Non-pigmented ciliary epithelial cell (primary cell): ENCODE measurements at regions not wholly inside any gene's neighbourhood (a gene's known extent, or its start where the extent isn't known, plus 50 kb on each side); places are given as distances from the start of the nearest gene placed in this dataset.
"Not testable (repeated sequence)": the region's sequence is repeated elsewhere in the genome, so short reads cannot be mapped to it uniquely, and the experiment has no call there.

Experiments
- DNase-seq: peaks from one replicate; pipeline ENCODE4 v3.0.0-alpha.2; 2010; ENCODE audit warnings: low read depth

DNA sequence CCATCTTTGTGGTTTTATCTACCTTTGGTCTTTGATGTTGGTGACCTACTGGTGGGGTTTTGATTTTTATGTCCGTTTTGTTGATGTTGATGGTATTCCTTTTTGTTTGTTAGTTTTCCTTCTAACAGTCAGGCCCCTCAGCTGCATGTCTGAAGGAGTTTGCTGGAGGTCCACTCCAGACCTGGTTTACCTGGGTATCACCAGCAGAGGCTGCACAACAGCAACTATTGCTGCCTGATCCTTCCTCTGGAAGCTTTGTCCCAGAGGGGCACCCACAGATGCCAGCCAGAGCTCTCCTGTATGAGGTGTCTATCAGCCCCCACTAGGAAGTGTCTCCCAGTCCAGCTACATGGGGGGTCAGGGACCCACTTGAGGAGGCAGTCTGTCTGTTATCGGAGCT, 199.3 kb upstream of the WDFY3 start:
- DNase-seq = no peak

GRCh38 chr4:85166318-85166717, 199.8 kb upstream of the WDFY3 start:
- DNase-seq = no peak

DNA sequence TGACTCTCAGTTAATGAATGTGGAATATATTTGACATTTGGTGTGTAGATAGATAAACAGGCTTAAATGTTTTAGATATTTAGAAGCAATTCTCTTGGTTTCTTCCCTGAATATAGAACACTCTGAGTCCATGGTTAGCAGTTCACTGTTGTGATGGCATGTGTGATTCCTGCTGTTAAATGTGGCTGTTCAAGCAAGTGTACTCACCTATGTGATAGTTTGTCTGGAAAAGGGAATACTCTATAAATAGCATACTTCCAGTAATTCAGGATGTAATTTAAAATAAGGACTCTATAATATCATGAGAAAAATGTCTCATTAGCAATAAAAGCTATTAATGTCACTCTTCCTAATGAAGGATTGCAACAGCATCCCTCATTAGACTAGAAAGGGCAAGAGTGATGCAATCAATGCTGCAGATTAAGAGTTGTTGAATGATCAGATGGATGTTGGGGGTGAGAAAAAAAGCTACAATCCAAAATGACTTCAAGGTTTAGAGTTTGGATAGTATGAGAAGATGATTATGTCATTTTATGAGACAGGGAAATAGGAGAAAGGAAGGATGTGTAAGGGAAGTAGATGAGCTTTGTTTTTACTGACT, 201.8 kb upstream of the WDFY3 start:
- DNase-seq = no peak

DNA sequence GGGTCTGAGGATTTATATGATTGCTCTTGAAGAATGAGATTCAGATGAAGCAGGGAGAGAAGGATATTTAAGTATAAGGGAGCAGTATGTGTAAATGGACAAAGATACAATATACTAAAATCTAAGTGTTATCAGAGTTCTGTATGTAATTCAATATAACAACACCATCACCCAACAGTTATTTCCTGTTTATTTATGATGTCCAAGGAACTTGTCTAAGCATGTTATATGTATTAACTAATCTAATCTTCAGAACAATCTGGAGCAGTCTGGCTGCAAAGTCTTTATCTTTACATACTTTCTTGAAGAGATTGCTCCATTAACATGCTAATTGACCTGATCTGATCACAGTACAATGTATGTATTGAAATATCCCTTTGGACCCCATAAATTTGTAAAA, 203.8 kb upstream of the WDFY3 start:
- no peak for DNase-seq

DNA sequence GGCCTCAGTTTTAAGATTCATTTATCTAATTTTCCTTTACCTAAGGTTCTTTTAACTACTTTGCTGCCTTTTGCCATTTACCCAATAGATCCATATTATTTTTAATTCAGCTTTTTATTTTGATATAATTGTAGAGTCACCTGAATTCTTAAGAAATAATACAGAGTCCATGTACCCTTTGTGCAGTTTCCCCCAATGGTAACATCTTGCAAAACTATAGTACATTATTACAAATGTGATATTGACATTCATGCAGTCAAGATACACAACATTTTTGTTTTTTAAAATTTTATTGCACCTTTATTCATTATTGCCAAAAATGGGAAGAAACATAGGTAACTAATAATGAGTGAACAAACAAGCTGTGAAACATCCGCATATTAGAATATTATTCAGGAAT, 208.7 kb upstream of the WDFY3 start:
- DNase-seq = no peak

GRCh38 chr4:85177092-85177491, 210.6 kb upstream of the WDFY3 start:
- DNase-seq = no peak

GRCh38 chr4:85177679-85178078, 211.2 kb upstream of the WDFY3 start:
- no peak for DNase-seq

DNA sequence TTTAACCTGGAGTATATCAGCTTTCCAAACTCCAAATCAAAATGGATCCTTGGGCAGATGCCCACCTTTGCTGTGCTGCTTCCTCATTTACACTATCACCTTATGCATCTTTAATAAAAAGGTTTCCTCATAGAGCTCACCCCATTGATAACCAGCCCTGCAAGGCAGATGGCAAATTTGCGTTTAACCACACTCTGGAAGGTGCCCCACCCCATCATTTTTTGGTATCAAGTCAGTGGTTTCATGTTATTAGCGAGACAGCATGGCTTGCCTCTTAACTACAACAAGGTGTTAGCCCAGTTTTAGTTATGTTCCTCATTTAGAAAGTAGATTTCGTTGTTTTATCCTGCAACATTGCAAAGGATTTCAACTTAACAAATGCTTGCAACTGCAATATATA, 214.0 kb upstream of the WDFY3 start:
- DNase-seq = no peak

DNA sequence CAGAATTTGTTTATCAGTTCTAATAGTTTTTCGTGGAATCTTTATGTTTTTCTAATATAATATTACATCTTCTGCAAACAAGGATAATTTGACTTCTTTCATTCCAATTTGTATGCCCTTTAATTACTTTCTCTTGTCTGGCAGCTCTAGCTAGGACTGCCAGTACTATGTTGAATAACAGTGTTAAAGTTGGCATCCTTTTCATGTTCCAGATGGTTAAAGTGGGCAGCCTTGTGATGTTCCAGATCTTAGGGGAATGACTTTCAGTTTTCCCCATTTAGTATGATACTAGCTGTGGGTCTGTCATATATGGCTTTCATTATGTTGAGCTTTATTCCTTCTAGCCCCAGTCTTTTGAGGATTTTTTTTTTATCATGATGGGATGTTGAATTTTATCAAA, 220.6 kb upstream of the WDFY3 start:
- no peak for DNase-seq

DNA sequence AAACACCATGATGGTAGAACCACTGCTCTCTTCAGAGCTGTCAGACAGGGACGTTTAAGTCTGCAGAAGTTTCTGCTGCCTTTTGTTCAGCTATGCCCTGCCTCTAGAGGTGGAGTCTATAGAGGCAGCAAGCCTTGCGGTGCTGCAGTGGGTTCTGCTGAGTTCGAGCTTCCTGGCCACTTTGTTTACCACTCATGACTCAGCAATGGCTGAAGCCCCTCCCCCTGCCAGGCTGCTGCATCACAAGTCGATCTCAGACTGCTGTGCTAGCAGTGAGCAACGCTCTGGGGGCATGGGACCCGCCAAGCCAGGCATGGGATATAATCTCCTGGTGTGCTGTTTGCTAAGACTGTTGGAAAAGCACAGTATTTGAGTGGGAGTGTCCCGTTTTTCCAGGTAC, 229.5 kb upstream of the WDFY3 start:
- DNase-seq = not testable (repeated sequence)

- no peak for DNase-seq
Observed at GRCh38 chr4:85200106-85200505, 233.6 kb upstream of the WDFY3 start.

DNA sequence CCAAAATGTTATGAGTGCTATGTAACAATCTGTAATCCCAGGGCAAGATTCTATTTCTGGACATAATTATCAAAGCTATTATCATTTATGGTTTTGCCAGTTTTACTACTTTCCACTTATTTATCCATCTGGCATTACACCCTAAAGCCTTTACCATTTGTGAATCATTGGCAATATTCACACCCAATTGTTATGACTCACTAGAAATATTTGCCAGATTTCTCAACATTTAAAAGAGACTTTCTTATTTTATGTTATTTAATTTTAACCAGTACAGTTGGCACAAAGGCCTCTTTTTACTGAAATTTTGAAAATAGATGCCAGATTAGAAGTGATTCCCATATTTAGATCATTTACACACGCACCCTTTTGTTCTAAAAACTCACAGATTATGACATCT, 242.7 kb upstream of the WDFY3 start:
- DNase-seq = no peak

DNA sequence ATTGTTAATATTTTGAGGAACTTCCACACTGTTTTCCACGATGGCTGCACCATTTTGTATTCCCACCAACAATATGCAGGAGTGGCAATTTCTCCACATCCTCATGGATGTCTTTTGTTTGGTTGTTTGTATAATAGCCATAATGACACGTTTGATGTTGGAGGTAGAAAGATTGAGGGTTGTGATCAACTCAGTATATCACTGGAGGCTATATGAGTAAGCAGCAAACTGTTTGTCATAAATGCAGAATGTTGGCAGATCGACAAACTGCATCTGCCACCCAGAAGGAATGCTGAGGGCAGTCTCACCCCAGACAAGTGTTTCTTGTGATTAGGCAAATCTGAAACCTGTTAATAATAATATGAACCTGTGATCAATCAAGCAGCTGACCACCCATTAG, 243.9 kb upstream of the WDFY3 start:
- no peak for DNase-seq

- DNase-seq = not testable (repeated sequence)
Observed at GRCh38 chr4:85216571-85216970, 250.1 kb upstream of the WDFY3 start.

DNA sequence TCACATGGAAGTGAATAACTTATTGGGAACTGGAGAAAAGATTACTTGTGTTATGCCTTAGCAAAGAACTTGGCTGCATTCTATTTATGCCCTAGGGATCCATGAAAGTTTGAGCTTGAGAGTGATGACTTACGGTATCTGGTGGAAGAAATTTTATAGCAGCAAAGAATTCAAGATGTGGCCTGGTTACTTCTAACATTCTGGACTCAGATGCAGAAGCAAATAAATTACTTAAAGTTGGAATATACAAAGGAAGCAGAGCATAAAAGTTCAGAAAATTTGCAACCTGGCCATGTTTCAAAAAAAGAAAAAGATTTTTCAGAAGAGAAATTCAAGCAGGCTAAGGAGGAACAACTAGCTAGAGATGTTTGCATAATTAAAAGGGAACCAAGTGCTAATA, 252.3 kb upstream of the WDFY3 start:
- DNase-seq = no peak

DNA sequence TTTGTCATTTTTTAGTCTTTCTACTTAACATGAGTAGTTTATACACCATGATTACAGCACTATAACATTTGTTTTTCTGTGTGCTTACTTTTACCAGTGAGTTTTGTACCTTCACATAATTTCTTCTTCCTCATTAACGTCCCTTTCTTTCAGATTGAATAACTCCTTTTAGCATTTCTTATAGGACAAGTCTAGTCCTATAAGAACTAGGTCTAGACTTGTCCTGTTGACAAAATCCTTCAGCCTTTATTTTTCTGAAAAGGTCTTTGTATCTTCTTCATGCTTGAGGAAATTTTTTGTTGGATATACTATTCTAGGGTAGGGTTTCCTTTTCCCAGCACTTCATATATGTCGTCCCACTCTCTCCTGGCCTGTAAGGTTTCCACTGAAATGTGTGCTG, 253.3 kb upstream of the ARHGAP24 start:
- no peak for DNase-seq

DNA sequence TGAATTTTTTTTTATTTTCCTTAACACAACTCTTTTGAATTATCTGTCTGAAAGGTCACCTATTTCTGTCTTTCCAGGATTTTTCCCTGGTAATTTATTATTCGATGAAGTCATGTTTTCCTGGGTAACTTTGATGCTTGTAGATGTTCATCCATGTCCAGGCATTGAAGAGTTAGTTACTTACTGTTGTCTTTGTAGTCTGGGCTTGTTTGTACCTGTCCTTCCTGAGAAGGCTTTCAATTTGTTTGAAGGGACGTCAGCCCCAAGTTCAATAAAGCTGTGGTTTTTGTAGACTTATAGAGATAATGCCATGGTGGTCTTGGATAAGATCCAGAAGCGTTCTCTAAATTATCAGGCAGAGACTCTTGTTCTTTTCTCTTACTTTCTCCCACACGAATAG, 252.4 kb upstream of the ARHGAP24 start:
- DNase-seq = no peak

- DNase-seq = no peak
Observed at GRCh38 chr4:85228264-85228663, 246.7 kb upstream of the ARHGAP24 start.

DNA sequence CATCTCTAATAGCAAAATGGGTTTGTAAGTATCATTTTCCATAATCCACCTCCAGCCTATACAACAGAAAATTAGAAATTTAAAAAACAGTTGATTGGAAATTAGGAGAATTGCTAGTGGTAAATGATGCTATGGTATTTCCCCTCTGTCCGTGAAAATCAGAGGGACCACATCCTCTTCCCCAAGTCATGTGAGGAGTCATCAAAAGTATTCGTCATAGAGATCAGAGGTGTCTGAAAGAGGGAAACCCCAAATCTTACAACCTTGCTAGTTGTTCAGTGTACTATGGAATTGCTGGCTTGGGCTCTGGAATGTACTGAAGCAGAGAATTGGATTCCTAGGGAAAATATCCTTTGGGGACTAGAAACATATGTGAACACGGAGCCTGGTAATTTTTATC, 241.4 kb upstream of the ARHGAP24 start:
- DNase-seq = no peak

GRCh38 chr4:85243857-85244256, 231.1 kb upstream of the ARHGAP24 start:
- no peak for DNase-seq

DNA sequence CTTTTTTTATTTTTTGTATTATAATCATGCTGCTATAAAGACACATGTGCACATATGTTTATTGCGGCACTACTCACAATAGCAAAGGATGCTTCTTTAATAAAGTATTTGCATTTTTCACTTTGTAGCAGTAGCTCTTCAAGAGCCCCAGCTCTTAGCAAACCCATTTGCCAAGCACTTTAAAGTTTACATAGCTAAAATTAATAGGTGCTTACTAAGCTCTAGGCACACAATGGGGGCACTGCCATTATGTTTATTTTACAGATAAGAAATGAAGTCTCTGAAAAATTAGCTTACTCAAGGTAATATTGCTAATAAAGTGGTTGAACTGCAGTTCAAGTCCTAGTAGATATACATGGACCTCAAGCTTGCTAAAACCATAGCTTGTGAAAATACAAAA, 230.3 kb upstream of the ARHGAP24 start:
- DNase-seq = no peak

DNA sequence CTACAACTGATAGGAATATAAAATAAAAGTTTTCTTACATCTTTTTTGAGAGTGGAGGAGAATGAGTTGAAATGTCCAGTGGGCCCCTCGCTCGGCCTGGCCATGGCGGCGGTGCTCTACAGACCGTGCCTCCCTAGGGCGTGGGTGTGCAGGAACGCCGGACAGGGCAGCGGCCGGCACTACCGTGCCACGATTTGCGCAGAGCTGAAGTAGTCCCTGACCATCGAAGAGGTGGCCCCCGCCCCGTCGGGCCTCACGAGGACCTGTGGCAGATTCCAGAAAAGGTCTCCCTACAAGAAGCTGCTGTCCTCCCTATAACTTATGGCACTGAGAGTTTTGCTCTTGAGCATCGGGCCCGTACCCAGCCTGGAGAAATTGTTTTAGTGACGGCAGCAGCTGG, 228.9 kb upstream of the ARHGAP24 start:
- no peak for DNase-seq

DNA sequence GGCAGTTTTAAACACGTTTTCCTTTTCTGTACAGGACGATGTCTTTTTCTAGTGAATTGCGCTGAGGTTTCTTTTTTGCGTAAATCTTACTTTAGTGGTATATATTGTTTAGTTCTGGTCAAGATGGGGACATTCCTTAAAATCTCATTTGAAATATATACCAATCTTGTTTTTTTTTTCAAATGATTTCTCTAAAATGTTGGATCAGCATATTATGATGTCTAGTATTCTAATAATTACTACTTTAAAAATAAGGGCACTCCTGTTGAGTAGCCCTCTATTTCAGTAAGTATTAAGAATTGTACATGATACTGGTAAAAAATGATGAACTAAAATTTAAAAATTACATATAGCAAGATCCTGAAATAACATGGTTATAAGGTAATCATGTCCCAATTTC, 224.1 kb upstream of the ARHGAP24 start:
- no peak for DNase-seq

- DNase-seq = no peak
Observed at GRCh38 chr4:85257817-85258370, 217.1 kb upstream of the ARHGAP24 start.

GRCh38 chr4:85260064-85260463, 214.9 kb upstream of the ARHGAP24 start:
- DNase-seq = no peak
